HG03520 (cell line): ENCODE measurements at regions not wholly inside any gene's neighbourhood (a gene's known extent, or its start where the extent isn't known, plus 50 kb on each side); places are given as distances from the start of the nearest gene placed in this dataset.
"Not testable (repeated sequence)": the region's sequence is repeated elsewhere in the genome, so short reads cannot be mapped to it uniquely, and the experiment has no call there.

Experiments
- ATAC-seq: cut with Tn5 transposase; IDR thresholded peaks from one replicate; pipeline ENCODE4 v1.9.1; 2021; ENCODE audit warnings: mild to moderate bottlenecking, moderate library complexity; ENCODE audit not compliant: unreplicated experiment

GRCh38 chr5:153939101-153939500 is 99.6 kb downstream of the FAM114A2 start:
- no peak for ATAC-seq

DNA sequence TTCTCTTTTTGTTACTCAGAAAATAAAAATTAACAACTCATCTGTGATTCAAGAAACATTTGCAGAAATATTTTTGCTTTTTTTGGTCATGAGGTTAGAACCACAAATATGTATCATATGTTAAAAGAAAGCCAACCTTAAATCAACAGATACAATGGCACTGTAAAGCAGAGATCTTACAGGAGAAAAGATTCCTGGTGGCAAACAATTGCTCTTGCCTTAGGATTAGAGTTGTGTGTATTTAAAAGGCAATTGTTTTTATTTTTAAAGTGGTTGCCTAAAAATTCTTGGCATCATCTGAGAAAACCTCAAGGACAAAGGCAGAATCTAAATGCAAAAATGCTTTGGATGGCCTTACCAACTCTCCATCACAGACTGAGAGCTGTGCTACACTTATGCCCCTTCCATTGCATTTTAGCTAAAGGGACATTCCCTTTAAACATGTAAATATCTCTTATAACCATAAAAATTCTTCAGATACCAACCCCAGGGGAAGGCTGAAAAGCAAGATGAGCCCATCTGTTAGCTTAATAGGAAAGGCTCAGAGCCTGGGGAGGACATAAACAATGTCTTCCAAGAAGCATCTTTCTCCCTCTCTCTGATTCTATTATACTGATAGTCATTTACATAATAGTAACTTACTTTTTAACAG is 100.4 kb downstream of the FAM114A2 start:
- ATAC-seq, result no peak

GRCh38 chr5:153937661-153938060 is 101.0 kb downstream of the FAM114A2 start:
- no peak for ATAC-seq

DNA sequence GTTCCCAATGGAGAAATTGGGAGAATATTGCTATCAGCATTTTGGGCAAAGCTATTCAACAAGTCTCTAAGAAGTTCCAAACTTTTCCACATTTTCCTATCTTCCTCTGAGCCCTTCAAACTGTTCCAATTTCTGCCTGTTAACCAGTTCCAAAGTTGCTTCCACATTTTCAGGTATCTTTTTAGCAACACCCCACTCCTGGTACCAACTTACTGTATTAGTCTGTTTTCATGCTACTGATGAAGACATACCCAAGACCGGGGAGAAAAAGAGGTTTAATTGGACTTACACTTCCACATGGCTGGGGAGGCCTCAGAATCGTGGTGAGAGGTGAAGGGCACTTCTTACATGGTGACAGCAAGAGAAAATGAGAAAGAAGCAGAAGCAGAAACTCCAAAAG is 103.6 kb downstream of the FAM114A2 start:
- ATAC-seq, result not testable (repeated sequence)

- ATAC-seq, result no peak
Observed at GRCh38 chr5:153926201-153926600, 112.5 kb downstream of the FAM114A2 start.

- no peak for ATAC-seq
Observed at GRCh38 chr5:153919161-153919560, 119.5 kb downstream of the FAM114A2 start.

DNA sequence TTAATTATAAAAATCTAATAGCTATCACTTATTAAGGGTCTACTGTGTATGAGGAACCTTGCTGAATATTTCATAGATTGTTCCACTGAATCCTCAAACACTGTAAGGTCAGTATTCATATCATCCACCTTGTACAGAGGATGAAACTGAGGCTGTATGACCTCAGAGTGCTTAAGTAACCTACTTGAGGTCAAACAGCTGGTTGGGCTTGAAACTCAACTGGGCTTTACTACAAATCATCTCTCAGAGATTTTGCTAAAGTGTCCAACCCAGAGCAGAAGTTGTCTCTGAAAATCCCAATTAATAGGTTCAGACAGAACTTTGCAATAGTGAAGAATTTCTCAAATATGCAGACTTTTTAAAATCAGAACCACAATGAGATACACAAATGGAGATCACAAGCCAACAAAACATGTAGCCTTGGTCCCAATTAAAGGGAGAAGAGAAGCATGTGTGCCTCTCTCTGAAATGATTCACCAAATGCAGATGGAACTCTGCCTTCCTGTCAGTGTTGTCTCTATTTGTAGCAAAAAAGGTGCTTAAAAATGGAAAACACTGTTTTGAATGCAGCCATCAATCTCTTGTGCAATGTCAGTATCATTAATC is 131.4 kb downstream of the FAM114A2 start:
- no peak for ATAC-seq

GRCh38 chr5:153905219-153905618 is 133.5 kb downstream of the FAM114A2 start:
- no peak for ATAC-seq

DNA sequence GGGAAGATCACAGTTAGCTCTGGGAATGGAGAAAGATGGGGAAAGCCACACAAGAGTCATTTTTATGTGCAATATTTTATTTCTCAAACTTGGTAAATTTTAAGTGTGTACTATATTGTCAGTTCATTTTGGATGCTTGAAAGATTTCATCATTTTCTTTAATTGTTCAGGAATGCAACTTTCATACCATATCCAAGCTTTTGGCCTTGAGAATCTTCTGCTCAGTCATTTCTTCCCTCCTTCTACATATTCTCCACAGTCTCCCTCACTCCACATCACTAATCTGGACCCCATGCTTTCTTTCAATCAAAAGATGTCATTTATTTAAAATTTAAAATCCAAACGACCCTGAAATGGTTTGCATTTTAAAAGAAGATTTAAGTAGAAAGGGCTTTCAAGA is 135.4 kb downstream of the FAM114A2 start:
- ATAC-seq, result no peak

- ATAC-seq, result no peak
Observed at GRCh38 chr5:153902016-153902415, 136.7 kb downstream of the FAM114A2 start.

DNA sequence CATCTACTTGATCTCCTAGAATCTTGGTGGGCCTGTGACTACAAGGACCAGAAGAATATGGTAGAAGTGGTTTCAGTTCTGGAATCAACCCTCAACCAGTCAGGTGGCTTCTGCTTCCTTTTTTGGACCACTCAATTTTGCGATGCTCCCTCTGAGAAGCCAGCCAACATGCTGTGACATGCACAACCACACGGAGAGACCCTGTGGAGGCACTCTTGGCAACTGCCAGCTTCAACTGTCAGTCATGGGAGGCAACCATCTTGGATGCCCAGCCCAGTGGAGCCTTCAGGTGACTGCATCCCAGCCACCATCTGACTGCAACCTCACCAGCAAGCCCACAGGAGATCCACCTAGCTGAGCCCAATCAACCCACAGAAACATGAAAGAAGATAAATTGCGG is 137.3 kb downstream of the FAM114A2 start:
- ATAC-seq, result no peak

DNA sequence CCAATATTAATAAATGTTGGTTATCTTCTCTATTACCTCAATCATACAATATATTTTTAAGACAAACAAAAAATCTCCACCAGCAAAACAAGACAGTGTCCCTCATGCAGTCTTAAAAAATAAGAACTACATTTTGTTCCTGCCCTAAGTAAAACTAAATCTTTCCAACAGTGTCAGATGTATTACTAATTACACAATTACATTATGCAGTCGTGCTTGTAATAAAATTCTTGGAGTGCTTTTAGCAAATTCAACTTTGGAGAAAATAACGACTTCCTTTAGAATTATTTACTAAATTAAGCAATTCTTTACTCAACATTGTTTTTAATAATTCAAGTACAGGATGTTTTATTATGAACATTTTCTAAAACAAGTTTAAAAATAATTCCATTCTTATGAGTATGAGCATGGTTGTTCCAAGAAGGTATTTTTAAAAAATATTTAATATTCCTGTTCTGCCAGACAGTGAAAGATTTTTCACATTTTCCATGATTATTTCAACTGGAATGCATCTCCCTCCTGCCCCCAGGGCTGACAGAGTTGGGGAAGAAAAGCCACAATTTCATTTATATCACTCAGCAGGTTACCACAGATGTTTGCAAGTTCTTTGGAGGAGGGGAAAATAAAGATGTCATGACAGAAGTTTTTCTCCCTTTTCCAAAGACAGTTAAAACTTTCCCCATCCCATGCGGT is 137.9 kb downstream of the FAM114A2 start:
- ATAC-seq, result no peak

- no peak for ATAC-seq
Observed at GRCh38 chr5:153899746-153900145, 139.0 kb downstream of the FAM114A2 start.

DNA sequence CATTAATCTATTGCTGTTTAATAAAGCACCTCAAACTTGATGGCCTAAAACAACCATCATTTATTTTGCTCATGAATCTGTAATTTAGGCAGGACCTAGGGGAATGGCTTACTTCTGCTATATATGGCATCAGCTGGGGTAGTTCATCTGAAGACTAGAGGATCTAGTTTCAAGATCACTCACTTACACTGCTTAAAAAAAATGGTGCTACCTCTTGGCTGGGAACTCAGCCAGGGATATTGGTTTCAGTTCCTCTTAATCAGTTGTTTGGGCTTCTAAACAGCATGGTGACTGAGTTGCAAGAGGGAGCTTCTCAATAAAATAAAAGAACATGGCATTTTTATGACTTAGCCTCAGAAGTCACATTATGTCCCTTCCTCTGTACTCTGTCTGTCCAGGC is 142.0 kb downstream of the FAM114A2 start:
- ATAC-seq, result peak; percentile 98

GRCh38 chr5:153896117-153896516 is 142.6 kb downstream of the FAM114A2 start:
- no peak for ATAC-seq

GRCh38 chr5:153895266-153895665 is 143.4 kb downstream of the FAM114A2 start:
- no peak for ATAC-seq

- ATAC-seq, result no peak
Observed at GRCh38 chr5:153893817-153894216, 144.9 kb downstream of the FAM114A2 start.

DNA sequence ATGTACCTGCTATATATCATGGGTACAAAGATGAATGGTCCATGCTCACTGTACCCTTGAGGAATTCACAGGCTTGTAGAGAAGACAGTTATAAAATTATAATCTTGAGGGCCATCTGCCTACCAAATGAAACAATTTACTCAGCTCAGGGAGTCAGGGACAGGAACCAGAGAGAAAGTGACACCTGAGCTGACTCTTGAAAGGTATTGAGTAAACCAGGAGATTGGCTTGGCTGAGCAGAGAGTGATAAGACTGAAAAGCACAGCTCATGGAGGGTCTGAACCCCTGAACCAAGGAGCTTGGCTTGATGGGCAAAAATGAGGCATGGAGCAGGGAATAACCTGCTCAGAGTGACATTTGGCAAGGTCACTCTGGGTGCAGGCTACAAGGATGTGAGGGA is 147.3 kb downstream of the FAM114A2 start:
- ATAC-seq, result no peak

DNA sequence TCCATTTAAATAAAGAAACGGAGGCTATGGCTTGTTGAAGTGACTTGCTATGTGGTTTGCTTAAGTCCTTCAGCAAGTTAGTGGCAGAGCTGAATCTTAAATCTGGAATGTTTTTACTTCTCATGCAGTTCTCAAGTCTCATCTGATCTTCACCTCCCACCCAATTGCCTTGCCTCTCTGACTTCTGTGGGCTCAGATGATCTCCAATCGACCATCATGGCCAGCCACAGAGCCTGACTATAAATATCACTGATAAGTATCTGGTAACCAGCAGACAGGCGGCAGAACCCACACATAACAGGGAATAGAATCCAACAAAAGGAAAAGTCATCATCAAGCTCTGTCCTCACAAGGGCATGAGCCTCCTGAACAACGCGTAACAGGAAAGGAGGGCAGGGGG is 149.9 kb downstream of the FAM114A2 start:
- ATAC-seq, result no peak

DNA sequence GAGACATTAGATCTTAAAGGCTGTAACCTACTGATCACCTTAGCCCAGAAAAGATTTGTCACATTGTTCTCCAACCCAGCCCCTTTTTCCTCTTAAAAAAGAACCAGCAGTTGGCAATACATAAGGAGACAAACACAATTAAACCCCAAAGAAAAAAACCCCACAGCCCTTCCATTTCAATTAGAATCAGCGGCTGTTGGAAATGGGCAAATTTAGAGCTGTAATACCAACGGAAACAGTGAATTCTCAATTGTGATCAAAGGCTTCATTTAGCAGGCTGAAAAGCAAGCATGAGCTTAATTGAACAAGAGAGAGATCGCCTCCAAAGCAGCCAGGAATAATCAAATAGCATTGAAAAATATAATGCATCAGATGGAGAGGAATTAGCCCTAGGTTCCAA is 153.6 kb downstream of the FAM114A2 start:
- ATAC-seq, result no peak

- ATAC-seq, result no peak
Observed at GRCh38 chr5:153884612-153884957, 154.1 kb downstream of the FAM114A2 start.

GRCh38 chr5:153883854-153884611 is 154.7 kb downstream of the FAM114A2 start:
- no peak for ATAC-seq
